ENCODE measurements at regions not wholly inside any gene's neighbourhood (a gene's known extent, or its start where the extent isn't known, plus 50 kb on each side); places are given as distances from the start of the nearest gene placed in this dataset.

DNA sequence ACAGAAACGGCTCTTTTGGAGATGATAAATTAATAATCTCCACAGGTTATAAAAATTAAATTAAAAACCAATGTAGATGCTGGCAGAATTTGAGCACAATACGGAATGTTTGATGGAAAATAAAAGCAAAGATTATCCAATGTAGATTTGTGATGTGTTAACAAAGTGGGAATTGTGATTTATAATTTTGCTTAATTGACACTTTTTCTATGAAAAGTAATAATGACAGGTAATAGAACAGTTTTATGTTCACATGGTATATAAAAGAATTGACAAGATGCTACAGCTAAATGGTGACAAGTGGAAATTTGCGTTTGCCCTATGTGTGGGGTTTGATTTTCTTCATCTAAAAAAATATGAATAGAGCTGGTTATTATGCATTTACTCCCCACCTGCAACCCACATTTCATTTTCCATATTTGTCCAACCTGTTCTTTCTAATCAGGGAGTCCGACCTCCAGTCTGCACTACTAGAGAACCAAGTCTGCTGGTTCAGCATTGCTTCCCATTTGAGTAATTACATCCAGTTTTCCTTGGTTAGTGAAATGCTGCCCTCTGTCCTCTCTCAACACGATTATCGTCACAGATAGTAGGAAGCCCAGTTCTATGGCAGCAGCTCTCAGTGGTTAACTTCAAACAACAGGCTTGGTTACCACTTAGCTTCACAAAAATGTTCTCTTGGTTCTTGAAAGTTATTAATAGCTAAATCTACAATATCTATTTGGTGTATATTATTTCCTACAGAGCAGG is 61.4 kb upstream of the SLITRK1 start:
- no peak for TF ChIP-seq EZH2 (IDR thresholded peaks at IDR 0.05)
- no peak for TF ChIP-seq YY1 (IDR thresholded peaks at IDR 0.05; ENCODE audit: extremely low read depth, insufficient replicate concordance, low read depth, low read length)

Data from HCT116 (cell line).